ENCODE measurements at regions not wholly inside any gene's neighbourhood (a gene's known extent, or its start where the extent isn't known, plus 50 kb on each side); places are given as distances from the start of the nearest gene placed in this dataset.

DNA sequence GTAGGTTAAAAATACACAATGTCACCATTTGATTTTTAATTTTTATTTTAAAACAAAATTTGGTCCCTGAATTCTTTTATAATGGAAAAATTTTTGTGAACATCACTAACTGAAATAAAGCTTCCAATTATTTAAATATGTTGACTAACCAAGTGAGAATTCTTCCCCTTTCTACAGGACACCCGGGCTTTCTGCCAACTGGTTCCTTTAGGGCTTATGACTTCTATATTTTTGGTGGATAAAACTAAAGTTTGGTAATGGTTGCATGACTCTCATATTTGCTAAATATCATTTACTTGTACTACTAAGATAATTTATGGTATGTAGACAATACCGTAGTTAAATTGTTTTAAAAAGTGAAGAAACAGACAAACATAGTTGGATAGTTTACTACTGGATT, 291.0 kb upstream of the DOK6 start:
- H3K27ac ChIP-seq: no peak overlapping the region
- TF ChIP-seq, protein P1, sequence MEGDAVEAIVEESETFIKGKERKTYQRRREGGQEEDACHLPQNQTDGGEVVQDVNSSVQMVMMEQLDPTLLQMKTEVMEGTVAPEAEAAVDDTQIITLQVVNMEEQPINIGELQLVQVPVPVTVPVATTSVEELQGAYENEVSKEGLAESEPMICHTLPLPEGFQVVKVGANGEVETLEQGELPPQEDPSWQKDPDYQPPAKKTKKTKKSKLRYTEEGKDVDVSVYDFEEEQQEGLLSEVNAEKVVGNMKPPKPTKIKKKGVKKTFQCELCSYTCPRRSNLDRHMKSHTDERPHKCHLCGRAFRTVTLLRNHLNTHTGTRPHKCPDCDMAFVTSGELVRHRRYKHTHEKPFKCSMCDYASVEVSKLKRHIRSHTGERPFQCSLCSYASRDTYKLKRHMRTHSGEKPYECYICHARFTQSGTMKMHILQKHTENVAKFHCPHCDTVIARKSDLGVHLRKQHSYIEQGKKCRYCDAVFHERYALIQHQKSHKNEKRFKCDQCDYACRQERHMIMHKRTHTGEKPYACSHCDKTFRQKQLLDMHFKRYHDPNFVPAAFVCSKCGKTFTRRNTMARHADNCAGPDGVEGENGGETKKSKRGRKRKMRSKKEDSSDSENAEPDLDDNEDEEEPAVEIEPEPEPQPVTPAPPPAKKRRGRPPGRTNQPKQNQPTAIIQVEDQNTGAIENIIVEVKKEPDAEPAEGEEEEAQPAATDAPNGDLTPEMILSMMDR (conservative IDR thresholded peaks at IDR 0.05): no peak
- no peak for TF ChIP-seq ZFX (IDR thresholded peaks at IDR 0.05)

DNA sequence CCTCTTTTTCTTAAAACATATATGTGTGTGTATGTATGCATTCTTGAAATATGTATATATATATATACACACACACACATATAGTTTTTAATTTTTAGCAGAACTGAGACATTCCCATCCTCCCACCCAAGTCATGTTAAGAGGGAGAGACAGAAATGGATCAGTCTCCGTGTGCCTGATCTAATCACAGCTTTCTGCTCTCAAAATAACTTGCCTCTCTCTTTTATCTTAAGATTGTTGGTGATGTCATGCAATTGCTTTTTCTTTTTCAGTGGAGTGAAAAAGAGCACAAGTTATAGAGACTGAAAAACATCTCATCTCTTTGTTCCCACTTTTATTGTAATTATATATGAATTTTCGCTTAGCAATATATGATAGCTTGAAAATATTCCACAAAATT, 279.9 kb upstream of the DOK6 start:
- TF ChIP-seq, protein P1 (conservative IDR thresholded peaks at IDR 0.05): no peak
- no peak for TF ChIP-seq ZFX (IDR thresholded peaks at IDR 0.05)
- H3K27ac ChIP-seq: no peak overlapping the region

DNA sequence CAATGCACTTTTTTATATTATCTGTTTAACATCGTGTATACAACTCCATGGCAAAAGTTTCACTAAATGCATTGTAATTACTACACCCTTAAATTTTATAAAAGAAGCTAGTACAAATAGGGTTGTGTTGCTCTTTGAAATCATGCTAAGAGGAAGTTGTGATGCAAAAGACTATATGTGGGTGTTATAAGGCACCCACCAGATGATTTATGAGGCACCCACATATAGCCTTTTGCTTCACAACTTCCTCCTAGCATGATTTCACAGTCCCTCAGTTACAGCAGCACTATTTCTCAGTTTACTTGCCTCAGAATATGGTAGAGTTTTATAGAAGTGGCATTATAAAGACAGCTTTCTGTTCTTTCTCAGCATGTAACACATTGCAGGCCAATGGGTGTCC, 277.3 kb upstream of the DOK6 start:
- H3K27ac ChIP-seq: no peak overlapping the region
- TF ChIP-seq, protein P1 (conservative IDR thresholded peaks at IDR 0.05): no peak
- TF ChIP-seq ZFX (IDR thresholded peaks at IDR 0.05): no peak

DNA sequence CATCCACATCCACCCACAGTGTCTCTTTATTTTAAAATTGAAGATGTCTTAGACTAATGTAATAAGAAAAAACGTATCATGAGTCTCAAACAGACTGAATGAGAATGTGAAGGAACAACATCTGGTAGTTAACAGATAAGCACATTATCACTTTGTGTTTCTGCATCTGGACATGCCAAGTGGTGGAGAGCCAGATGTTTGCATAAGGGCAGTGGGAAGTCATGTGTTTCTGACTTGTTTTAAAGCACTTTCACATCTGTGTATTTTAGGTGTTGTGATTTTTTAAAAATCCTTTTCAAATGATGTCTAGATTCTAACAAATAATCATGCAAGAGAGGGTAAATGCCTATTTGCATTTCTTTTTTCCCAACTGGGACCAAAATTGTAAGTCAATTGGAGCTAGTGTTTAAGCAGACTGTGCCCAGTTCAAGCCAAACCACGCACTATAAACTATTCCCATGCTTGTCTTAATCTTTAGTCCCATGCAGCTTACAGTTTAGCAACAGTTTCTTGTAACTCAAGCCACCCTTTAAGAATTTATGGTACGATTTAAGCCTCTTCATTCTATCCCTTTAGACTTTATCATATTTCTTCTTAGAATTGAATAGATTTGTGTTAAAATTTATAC, 272.7 kb upstream of the DOK6 start:
- no peak for TF ChIP-seq ZFX (IDR thresholded peaks at IDR 0.05)
- TF ChIP-seq, protein P1 (conservative IDR thresholded peaks at IDR 0.05): no peak

DNA sequence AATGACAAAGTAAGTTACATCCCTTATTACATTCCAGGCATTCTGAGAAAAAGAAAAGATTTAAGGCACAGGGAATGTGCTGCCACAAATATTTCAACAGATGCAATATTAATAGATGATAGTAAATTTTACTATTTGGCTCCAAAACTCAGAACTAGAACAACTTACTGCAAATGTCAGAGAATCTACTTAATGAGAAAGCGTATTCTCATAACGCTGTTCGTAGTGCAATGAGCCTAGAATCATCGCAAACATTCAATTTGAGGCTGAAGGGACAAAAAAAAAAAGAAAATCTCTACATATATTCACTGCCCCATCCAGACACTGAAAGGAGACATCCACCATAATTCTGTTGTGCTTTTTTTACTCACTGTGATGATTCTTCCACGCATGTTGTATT, 272.1 kb upstream of the DOK6 start:
- TF ChIP-seq, protein P1 (conservative IDR thresholded peaks at IDR 0.05): no peak
- no peak for TF ChIP-seq ZFX (IDR thresholded peaks at IDR 0.05)
- no peak overlapping the region for H3K27ac ChIP-seq

More for the DNA sequence above, 272.7 kb upstream of the DOK6 start:
- no peak overlapping the region for H3K27ac ChIP-seq

DNA sequence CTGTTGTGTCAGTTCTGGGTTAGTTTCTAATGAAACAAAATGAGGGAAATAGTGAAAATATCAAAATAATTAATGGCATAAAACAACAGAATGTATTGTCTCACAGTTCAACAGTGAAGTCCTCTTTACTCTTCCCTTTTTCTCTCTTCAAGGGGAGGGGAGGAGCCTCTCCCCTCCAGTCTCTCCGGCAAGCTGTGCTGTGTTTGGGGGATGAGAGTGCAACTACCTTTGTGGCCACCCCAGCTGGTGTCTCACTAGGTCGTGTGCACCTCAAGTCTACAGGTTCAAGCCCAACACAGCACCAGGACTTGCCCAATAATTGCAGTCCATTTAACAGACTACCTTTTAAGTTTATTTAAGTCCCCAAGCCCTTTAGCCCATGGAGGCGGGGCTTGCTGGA, 271.7 kb upstream of the DOK6 start:
- TF ChIP-seq ZFX (IDR thresholded peaks at IDR 0.05): no peak
- TF ChIP-seq, protein P1 (conservative IDR thresholded peaks at IDR 0.05): no peak

DNA sequence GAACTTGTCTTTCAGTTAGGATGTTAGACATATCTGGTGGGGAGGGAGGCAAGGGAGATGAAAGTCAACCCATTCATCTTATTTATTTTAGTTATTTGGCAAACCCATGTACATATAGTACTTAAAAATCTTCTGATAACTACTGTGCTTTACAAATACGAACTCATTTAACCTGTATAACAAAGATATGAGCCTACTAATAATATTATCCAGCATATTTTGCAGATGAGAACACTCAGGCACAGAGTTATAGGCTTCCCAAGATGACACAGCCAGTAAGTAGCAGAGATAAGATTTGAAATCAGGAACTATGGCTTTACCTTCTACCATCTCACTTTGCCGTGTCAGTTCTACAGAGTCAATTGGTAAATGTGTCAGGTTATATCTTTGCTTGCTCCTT, 262.6 kb upstream of the DOK6 start:
- H3K27ac ChIP-seq: no peak overlapping the region
- TF ChIP-seq, protein P1 (conservative IDR thresholded peaks at IDR 0.05): no peak
- TF ChIP-seq ZFX (IDR thresholded peaks at IDR 0.05): no peak

More for the DNA sequence above, 271.7 kb upstream of the DOK6 start:
- no peak overlapping the region for H3K27ac ChIP-seq
